Left lung (tissue), 4 donors: ENCODE measurements at regions not wholly inside any gene's neighbourhood (a gene's known extent, or its start where the extent isn't known, plus 50 kb on each side); places are given as distances from the start of the nearest gene placed in this dataset.

Source experiments
- ATAC-seq: fragments of 200-7000 bp; cut with Tn5 transposase; one replicate; pipeline ENCODE4 v1.9.1; 2020; ENCODE audit warnings: moderate library complexity
- DNase-seq, 4 donors: peaks; one replicate each; pipeline ENCODE4 v3.0.0-alpha.2; 2013 to 2020
- H3K27ac ChIP-seq, 2 donors: fragments of 200-600 bp; sonication (generic) in 1 of 2; one replicate each; pipeline versions ENCODE4 v1.5.0 to v1.8.0; 2020 to 2021
- H3K27me3 ChIP-seq, 2 donors: fragments of 200-600 bp; sonication (generic) in 1 of 2; one replicate each; pipeline versions ENCODE4 v1.5.0 to v1.8.0; 2020 to 2021
- H3K36me3 ChIP-seq, 2 donors: fragments of 200-600 bp; sonication (generic) in 1 of 2; one replicate each; pipeline versions ENCODE4 v1.5.0 to v1.8.0; 2020 to 2021
- H3K4me1 ChIP-seq, 2 donors: fragments of 200-600 bp; one replicate each; pipeline ENCODE4 v1.8.0; 2021
- H3K4me3 ChIP-seq, 2 donors: fragments of 200-600 bp; sonication (generic) in 1 of 2; one replicate each; pipeline versions ENCODE4 v1.5.0 to v1.8.0; 2020 to 2021; ENCODE audit warnings: mild to moderate bottlenecking in 1 of 2
- H3K9me3 ChIP-seq, 2 donors: fragments of 200-600 bp; sonication (generic) in 1 of 2; one replicate each; pipeline versions ENCODE4 v1.5.0 to v1.8.0; 2020 to 2021
- CTCF ChIP-seq, 2 donors: fragments of 200-600 bp; sonication (generic) in 1 of 2; IDR thresholded peaks; one replicate each; pipeline versions ENCODE4 v1.5.0 to v1.8.0; 2021; ENCODE audit warnings: antibody characterized with exemption in 2 of 2
- intact Hi-C, 2 donors: fragments of 100-400 bp; cut with DNase I; formaldehyde crosslinking; loops; one replicate each; pipeline versions ENCODE4 v1.11.2 to v1.14.2; 2022
- donor health status: DM: no; HTN: yes; CAD: no.
- donor health status: DM: no; HTN: no; CAD: no.

- Histone ChIP-seq H3K9me3 (peaks cover 0 to 12% of the 10 kb centered on the region in 2 donors), H3K27ac (no peak overlapping the region), H3K36me3 (no peaks in the 10 kb centered on the region), H3K4me1 (no peaks in the 10 kb centered on the region), H3K27me3 (no peaks in the 10 kb centered on the region), H3K4me3 (no peak overlapping the region)
- intact Hi-C loops, result no loop called here
- ATAC-seq (peak; percentile 50), DNase-seq (no peak)
- no peak for TF ChIP-seq CTCF (IDR thresholded peaks at IDR 0.05)
Measured at GRCh38 chr7:138238734-138239659, 162.7 kb downstream of the AKR1D1 start.

- intact Hi-C loops, result no loop called here
- ATAC-seq, result peak; percentile 77
Measured at GRCh38 chr7:138243430-138243829, 167.2 kb downstream of the AKR1D1 start.

GRCh38 chr7:138243836-138244235, 167.6 kb downstream of the AKR1D1 start:
- H3K4me3 ChIP-seq, result no peak overlapping the region
- H3K27me3 ChIP-seq, result no peaks in the 10 kb centered on the region
- H3K27ac ChIP-seq, result no peak overlapping the region
- H3K4me1 ChIP-seq, result no peaks in the 10 kb centered on the region
- H3K9me3 ChIP-seq, result peaks cover 0 to 13% of the 10 kb centered on the region in 2 donors
- H3K36me3 ChIP-seq, result no peaks in the 10 kb centered on the region
- no peak for TF ChIP-seq CTCF (IDR thresholded peaks at IDR 0.05)
- ATAC-seq (no peak), DNase-seq (no peak)
- intact Hi-C loops, result no loop called here

More at GRCh38 chr7:138243430-138243829, 167.2 kb downstream of the AKR1D1 start:
- Histone ChIP-seq H3K4me3 (no peak overlapping the region), H3K4me1 (no peaks in the 10 kb centered on the region), H3K36me3 (no peaks in the 10 kb centered on the region), H3K27me3 (no peaks in the 10 kb centered on the region), H3K27ac (no peak overlapping the region), H3K9me3 (peaks cover 0 to 17% of the 10 kb centered on the region in 2 donors)
- TF ChIP-seq CTCF (IDR thresholded peaks at IDR 0.05), result no peak
- DNase-seq, result peak in 1 of 4 donors; percentile 10

- H3K36me3 ChIP-seq, result no peaks in the 10 kb centered on the region
- no peaks in the 10 kb centered on the region for H3K27me3 ChIP-seq
- no peaks in the 10 kb centered on the region for H3K4me1 ChIP-seq
- DNase-seq (no peak), ATAC-seq (no peak)
- peaks cover 0 to 11% of the 10 kb centered on the region in 2 donors for H3K9me3 ChIP-seq
- intact Hi-C loops, result no loop called here
- H3K4me3 ChIP-seq, result no peak overlapping the region
- no peak overlapping the region for H3K27ac ChIP-seq
- TF ChIP-seq CTCF (IDR thresholded peaks at IDR 0.05), result no peak
Measured at GRCh38 chr7:138244606-138245005, 168.3 kb downstream of the AKR1D1 start.

- no peaks in the 10 kb centered on the region for H3K4me1 ChIP-seq
- TF ChIP-seq CTCF (IDR thresholded peaks at IDR 0.05), result no peak
- intact Hi-C loops, result no loop called here
- no peak for DNase-seq
- no peak overlapping the region for H3K27ac ChIP-seq
- no peak for ATAC-seq
- H3K27me3 ChIP-seq, result no peaks in the 10 kb centered on the region
- no peak overlapping the region for H3K4me3 ChIP-seq
- H3K36me3 ChIP-seq, result no peaks in the 10 kb centered on the region
- peaks cover 0 to 11% of the 10 kb centered on the region in 2 donors for H3K9me3 ChIP-seq
Measured at GRCh38 chr7:138245216-138245615, 169.0 kb downstream of the AKR1D1 start.
